Uterus (tissue), 2 donors: ENCODE measurements at regions not wholly inside any gene's neighbourhood (a gene's known extent, or its start where the extent isn't known, plus 50 kb on each side); places are given as distances from the start of the nearest gene placed in this dataset.

Experiments used
- CTCF ChIP-seq, 4 experiments: fragments of 200-600 bp in 2 of 4; fragments of 450-650 bp in 2 of 4; sonication (generic) in 2 of 4; IDR thresholded peaks; one replicate each; pipeline ENCODE4 v1.5.1; 2016 to 2019; ENCODE audit warnings: antibody characterized with exemption in 4 of 4, mild to moderate bottlenecking in 2 of 4, moderate library complexity in 1 of 4
- POLR2A ChIP-seq, 2 donors: fragments of 450-650 bp; IDR thresholded peaks; one replicate each; pipeline ENCODE4 v1.6.1; 2016; ENCODE audit warnings: antibody characterized with exemption in 2 of 2, mild to moderate bottlenecking in 1 of 2, moderate library complexity in 1 of 2

GRCh38 chr12:75628511-75628910, 117.1 kb upstream of the KRR1 start:
- no peak for TF ChIP-seq CTCF (IDR thresholded peaks at IDR 0.05)
- TF ChIP-seq POLR2A (IDR thresholded peaks at IDR 0.05) = no peak
